ENCODE measurements at regions not wholly inside any gene's neighbourhood (a gene's known extent, or its start where the extent isn't known, plus 50 kb on each side); places are given as distances from the start of the nearest gene placed in this dataset.

DNA sequence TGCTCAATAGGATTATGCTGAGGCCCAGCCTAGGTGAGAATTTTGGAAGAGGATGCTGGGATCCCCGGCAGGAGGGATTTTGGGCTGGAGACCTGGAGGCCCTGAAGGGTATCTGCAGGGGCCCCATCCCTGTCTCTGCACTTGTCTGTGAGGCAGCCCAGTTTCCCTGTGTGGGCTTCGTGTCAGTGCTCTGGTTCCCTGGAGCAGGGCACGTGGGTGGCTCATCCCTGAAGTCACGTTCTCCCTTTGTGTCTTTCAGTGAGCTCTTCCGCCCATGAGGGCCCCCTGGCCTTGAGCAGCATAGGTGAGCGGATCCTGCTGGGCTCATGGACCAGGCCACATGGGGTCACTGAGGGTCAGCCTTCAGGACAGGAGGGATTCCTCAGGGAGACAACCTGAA lies 217.9 kb downstream of the SNRPN start:
- CTCF ChIA-PET (ENCODE audit: low intra/inter-chr PET ratio): no interaction called here
- no peaks in the 10 kb centered on the region for H3K36me3 ChIP-seq (ENCODE audit: control insufficient read depth, insufficient read depth, low read length)
- intact Hi-C loops (cut with micrococcal nuclease): no loop called here
- H3K9me1 ChIP-seq (ENCODE audit: control insufficient read depth, insufficient read depth, low read length): no peaks in the 10 kb centered on the region
- DNase-seq (ENCODE audit: extremely low read depth in 1 of 4, low spot score in 3 of 4): no peak
- H3K4me1 ChIP-seq (replicated peaks in 1 of 2; ENCODE audit: control insufficient read depth in 2 of 2, insufficient read depth in 2 of 2, low read length in 2 of 2): no peaks in the 10 kb centered on the region
- TF ChIP-seq SPI1 (IDR thresholded peaks at IDR 0.05; ENCODE audit: borderline replicate concordance, low read depth, low read length) (no peak), STAT5A (IDR thresholded peaks at IDR 0.05; ENCODE audit: borderline replicate concordance, low read length) (no peak), ARID2 (IDR thresholded peaks at IDR 0.05) (no peak), CEBPG (CRISPR knock-in tag; IDR thresholded peaks at IDR 0.05) (no peak), CEBPG (tag; conservative IDR thresholded peaks at IDR 0.05 in 1 of 2, IDR thresholded peaks at IDR 0.05 in 1 of 2) (no peak), FOXK1 (CRISPR knock-in tag; IDR thresholded peaks at IDR 0.05; ENCODE audit: borderline replicate concordance) (no peak), NRF1 (conservative IDR thresholded peaks at IDR 0.05 in 1 of 2, IDR thresholded peaks at IDR 0.05 in 1 of 2) (no peak), YY1 (IDR thresholded peaks at IDR 0.05; ENCODE audit: borderline replicate concordance in 1 of 3, control insufficient read depth in 1 of 3, extremely low read depth in 1 of 3, insufficient read depth in 3 of 3, insufficient read length in 1 of 3, insufficient replicate concordance in 2 of 3, low read depth in 1 of 3, low read length in 2 of 3) (no peak), PRPF4 (IDR thresholded peaks at IDR 0.05; ENCODE audit: insufficient read depth, low read depth, low read length, poor library complexity, severe bottlenecking) (no peak), ZNF778 (CRISPR knock-in tag; IDR thresholded peaks at IDR 0.05) (no peak), ZFPM2 (CRISPR knock-in tag; IDR thresholded peaks at IDR 0.05) (no peak), TOE1 (IDR thresholded peaks at IDR 0.05; ENCODE audit: borderline replicate concordance) (no peak), TOE1 (CRISPR knock-in tag; IDR thresholded peaks at IDR 0.05; ENCODE audit: borderline replicate concordance, low read depth) (no peak), HLTF (IDR thresholded peaks at IDR 0.05) (no peak), FOXP1 (CRISPR knock-in tag; IDR thresholded peaks at IDR 0.05) (no peak), SETDB1 (IDR thresholded peaks at IDR 0.05; ENCODE audit: low read length) (no peak), NFXL1 (CRISPR knock-in tag; IDR thresholded peaks at IDR 0.05) (no peak)
- TF ChIP-seq, protein P1, sequence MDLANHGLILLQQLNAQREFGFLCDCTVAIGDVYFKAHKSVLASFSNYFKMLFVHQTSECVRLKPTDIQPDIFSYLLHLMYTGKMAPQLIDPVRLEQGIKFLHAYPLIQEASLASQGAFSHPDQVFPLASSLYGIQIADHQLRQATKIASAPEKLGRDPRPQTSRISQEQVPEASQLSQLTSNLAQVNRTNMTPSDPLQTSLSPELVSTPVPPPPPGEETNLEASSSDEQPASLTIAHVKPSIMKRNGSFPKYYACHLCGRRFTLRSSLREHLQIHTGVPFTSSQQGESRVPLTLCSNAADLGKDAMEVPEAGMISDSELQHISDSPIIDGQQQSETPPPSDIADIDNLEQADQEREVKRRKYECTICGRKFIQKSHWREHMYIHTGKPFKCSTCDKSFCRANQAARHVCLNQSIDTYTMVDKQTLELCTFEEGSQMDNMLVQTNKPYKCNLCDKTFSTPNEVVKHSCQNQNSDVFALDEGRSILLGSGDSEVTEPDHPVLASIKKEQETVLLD (IDR thresholded peaks at IDR 0.05): no peak
- no peaks in the 10 kb centered on the region for H3K79me2 ChIP-seq (ENCODE audit: control insufficient read depth, insufficient read depth, low read length)
- 0% methylated on average over 6 of the region's 6 CpGs for WGBS (ENCODE audit: insufficient coverage, low coverage, missing lambda C conversion rate)
- no peak overlapping the region for H2AFZ ChIP-seq (ENCODE audit: low read depth, low read length)
- no peak for FAIRE-seq
- no TSS peak for BruUV-seq (replicated peaks)
- no peak overlapping the region for H3K27ac ChIP-seq (ENCODE audit: extremely low read depth, low read depth, low read length)
- H3K9ac ChIP-seq (ENCODE audit: insufficient read depth in 1 of 2, low read depth in 2 of 2, low read length in 2 of 2): no peak overlapping the region
- H3K4me3 ChIP-seq: no peak overlapping the region
- no peaks in the 10 kb centered on the region for H4K20me1 ChIP-seq (replicated peaks; ENCODE audit: control insufficient read depth, insufficient read depth, low read length)
- H3K9me3 ChIP-seq (replicated peaks; ENCODE audit: control insufficient read depth, insufficient read depth, low read depth, low read length): no peaks in the 10 kb centered on the region
- POLR2A ChIA-PET: no interaction called here
- in situ Hi-C loops (cut with MboI): no loop called here
- no peaks in the 10 kb centered on the region for H3K27me3 ChIP-seq (ENCODE audit: control insufficient read depth in 2 of 2, insufficient read depth in 2 of 2, low read length in 2 of 2)
- no peak overlapping the region for H3K4me2 ChIP-seq (ENCODE audit: insufficient read depth, low read length)
- ATAC-seq: no peak
